ENCODE measurements at regions not wholly inside any gene's neighbourhood (a gene's known extent, or its start where the extent isn't known, plus 50 kb on each side); places are given as distances from the start of the nearest gene placed in this dataset.

DNA sequence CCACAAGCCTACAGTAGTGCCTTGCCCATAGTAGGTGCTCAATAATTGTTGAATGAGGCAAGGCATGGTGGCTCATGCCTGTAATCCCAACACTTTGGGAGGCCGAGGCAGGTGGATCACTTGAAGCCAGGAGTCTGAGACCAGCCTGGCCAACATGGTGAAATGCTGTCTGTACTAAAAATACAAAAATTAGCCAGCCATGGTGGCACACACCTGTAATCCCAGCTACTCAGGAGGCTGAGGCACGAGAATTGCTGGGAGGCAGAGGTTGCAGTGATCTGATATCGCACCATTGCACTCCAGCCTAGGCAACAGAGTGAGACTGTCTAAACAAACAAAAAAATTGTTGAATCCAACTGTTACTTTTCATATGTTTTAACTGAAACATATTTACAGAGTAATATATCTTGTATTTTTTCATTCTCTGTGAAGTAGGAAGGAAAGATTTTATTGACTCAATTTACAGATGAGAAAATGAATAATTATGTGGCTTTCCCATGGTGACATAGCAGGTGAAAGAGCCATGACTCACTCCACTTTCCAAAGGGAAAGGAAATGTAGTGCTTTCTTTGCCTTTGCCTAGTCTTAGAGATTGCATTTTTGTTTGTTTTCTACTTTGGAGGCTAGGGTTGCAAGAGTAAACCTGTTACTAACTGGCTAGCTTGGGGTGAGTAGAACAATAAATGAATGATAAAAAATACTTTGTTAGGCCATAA is 95.4 kb upstream of the SLC38A4 start:
- Histone ChIP-seq H3K18ac (ENCODE audit: insufficient read length, low read depth, low read length) (no peak overlapping the region), H3K4me2 (ENCODE audit: insufficient read depth, insufficient read length, low read length) (no peak overlapping the region), H3K9ac (ENCODE audit: extremely low read depth, insufficient read length, low read length) (no peak overlapping the region), H3K27me3 (ENCODE audit: insufficient read depth, low read length) (no peaks in the 10 kb centered on the region), H2AFZ (ENCODE audit: low read length) (no peak overlapping the region), H4K20me1 (ENCODE audit: control insufficient read depth, insufficient read depth, insufficient read length) (no peaks in the 10 kb centered on the region), H3K9me3 (ENCODE audit: control insufficient read depth, low read depth, low read length) (no peaks in the 10 kb centered on the region), H3K23ac (ENCODE audit: insufficient read length, low read depth, low read length) (no peak overlapping the region), H3K79me1 (ENCODE audit: insufficient read depth, low read depth, low read length, poor library complexity, severe bottlenecking) (no peaks in the 10 kb centered on the region), H4K91ac (ENCODE audit: insufficient read length, low read depth, low read length) (no peak overlapping the region), H2BK5ac (ENCODE audit: insufficient read length, low read length) (no peak overlapping the region), H3K27ac (ENCODE audit: insufficient read length, low read depth, low read length) (no peak overlapping the region), H3K14ac (ENCODE audit: insufficient read depth, low read length) (no peak overlapping the region), H2BK12ac (ENCODE audit: insufficient read length, low read depth, low read length) (no peak overlapping the region), H4K5ac (ENCODE audit: insufficient read length, low read depth, low read length) (no peak overlapping the region), H3K4ac (ENCODE audit: low read depth, low read length) (no peak overlapping the region), H2BK120ac (ENCODE audit: low read depth, low read length, poor library complexity, severe bottlenecking) (no peak overlapping the region), H4K8ac (replicated peaks; ENCODE audit: insufficient read length, low read depth, low read length) (no peak overlapping the region), H3T11ph (ENCODE audit: low read length) (no peak overlapping the region), H3K4me1 (ENCODE audit: insufficient read depth, low read length) (no peaks in the 10 kb centered on the region), H3K79me2 (ENCODE audit: insufficient read depth, low read length) (no peaks in the 10 kb centered on the region), H2BK20ac (ENCODE audit: low read depth, low read length, poor library complexity, severe bottlenecking) (no peak overlapping the region), H2BK15ac (ENCODE audit: low read depth, low read length) (no peak overlapping the region), H2AK5ac (ENCODE audit: insufficient read length, low read length) (no peak overlapping the region), H3K56ac (ENCODE audit: insufficient read length, low read depth, low read length) (no peak overlapping the region), H3K23me2 (ENCODE audit: insufficient read length, low read depth, low read length, poor library complexity, severe bottlenecking) (no peaks in the 10 kb centered on the region)
- Mint-ChIP-seq H3K36me3 (ENCODE audit: insufficient read depth in 1 of 3, low read depth in 3 of 3) (no peaks in the 10 kb centered on the region; a peak in 1 of 7 replicates), H3K4me1 (no peaks in the 10 kb centered on the region), H3K27me3 (ENCODE audit: low read depth) (peaks cover 1% of the 10 kb centered on the region; the same call in 1 of the 2 replicates), H3K9me3 (no peaks in the 10 kb centered on the region), H3K4me3 (no peak overlapping the region), H3K27ac (no peak overlapping the region)
- DNase-seq: no peak
- WGBS (ENCODE audit: extremely low coverage, insufficient read length, low lambda C conversion rate): no CpG with 5 or more reads among the region's 3 CpGs
- TF ChIP-seq, protein P1, sequence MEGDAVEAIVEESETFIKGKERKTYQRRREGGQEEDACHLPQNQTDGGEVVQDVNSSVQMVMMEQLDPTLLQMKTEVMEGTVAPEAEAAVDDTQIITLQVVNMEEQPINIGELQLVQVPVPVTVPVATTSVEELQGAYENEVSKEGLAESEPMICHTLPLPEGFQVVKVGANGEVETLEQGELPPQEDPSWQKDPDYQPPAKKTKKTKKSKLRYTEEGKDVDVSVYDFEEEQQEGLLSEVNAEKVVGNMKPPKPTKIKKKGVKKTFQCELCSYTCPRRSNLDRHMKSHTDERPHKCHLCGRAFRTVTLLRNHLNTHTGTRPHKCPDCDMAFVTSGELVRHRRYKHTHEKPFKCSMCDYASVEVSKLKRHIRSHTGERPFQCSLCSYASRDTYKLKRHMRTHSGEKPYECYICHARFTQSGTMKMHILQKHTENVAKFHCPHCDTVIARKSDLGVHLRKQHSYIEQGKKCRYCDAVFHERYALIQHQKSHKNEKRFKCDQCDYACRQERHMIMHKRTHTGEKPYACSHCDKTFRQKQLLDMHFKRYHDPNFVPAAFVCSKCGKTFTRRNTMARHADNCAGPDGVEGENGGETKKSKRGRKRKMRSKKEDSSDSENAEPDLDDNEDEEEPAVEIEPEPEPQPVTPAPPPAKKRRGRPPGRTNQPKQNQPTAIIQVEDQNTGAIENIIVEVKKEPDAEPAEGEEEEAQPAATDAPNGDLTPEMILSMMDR (conservative IDR thresholded peaks at IDR 0.05): no peak

Data from H9 (cell line).